H9 (cell line): ENCODE measurements at regions not wholly inside any gene's neighbourhood (a gene's known extent, or its start where the extent isn't known, plus 50 kb on each side); places are given as distances from the start of the nearest gene placed in this dataset.

ENCODE experiments used
- DNase-seq: peaks from one replicate; pipeline ENCODE4 v3.0.0-alpha.2; 2017
- H2AFZ ChIP-seq: one replicate; pipeline ENCODE4 v1.6.1; 2013; ENCODE audit warnings: mild to moderate bottlenecking, low read length, control low read depth, moderate library complexity
- H2AK5ac ChIP-seq: 2 replicates; pipeline ENCODE4 v1.6.1; 2013; ENCODE audit warnings: low read length, control low read depth, mixed read lengths; ENCODE audit not compliant: insufficient read length
- H2BK120ac ChIP-seq: one replicate; pipeline ENCODE4 v1.6.1; 2013; ENCODE audit warnings: low read depth, mild to moderate bottlenecking, low read length, control low read depth, inconsistent platforms; ENCODE audit not compliant: poor library complexity, severe bottlenecking
- H2BK12ac ChIP-seq: 2 replicates; pipeline ENCODE4 v1.6.1; 2013; ENCODE audit warnings: low read length, control low read depth, mixed read lengths, low read depth; ENCODE audit not compliant: insufficient read length
- H2BK15ac ChIP-seq: 2 replicates; pipeline ENCODE4 v1.6.1; 2013; ENCODE audit warnings: low read depth, low read length, control low read depth
- H2BK20ac ChIP-seq: one replicate; pipeline ENCODE4 v1.6.1; 2013; ENCODE audit warnings: low read depth, mild to moderate bottlenecking, low read length, control low read depth, inconsistent platforms; ENCODE audit not compliant: poor library complexity, severe bottlenecking
- H2BK5ac ChIP-seq: 2 replicates; pipeline ENCODE4 v1.6.1; 2013; ENCODE audit warnings: low read length, control low read depth, mixed read lengths; ENCODE audit not compliant: insufficient read length
- H3K14ac ChIP-seq: 2 replicates; pipeline ENCODE4 v1.6.1; 2013; ENCODE audit warnings: low read length, control low read depth; ENCODE audit not compliant: insufficient read depth
- H3K18ac ChIP-seq: 2 replicates; pipeline ENCODE4 v1.6.1; 2013; ENCODE audit warnings: low read depth, mild to moderate bottlenecking, mixed read lengths, low read length, control low read depth; ENCODE audit not compliant: insufficient read length
- H3K23ac ChIP-seq: 2 replicates; pipeline ENCODE4 v1.6.1; 2013; ENCODE audit warnings: low read length, control low read depth, mixed read lengths, low read depth; ENCODE audit not compliant: insufficient read length
- H3K23me2 ChIP-seq: 2 replicates; pipeline ENCODE4 v1.6.1; 2013; ENCODE audit warnings: low read depth, mild to moderate bottlenecking, mixed read lengths, low read length, control low read depth; ENCODE audit not compliant: insufficient read length, poor library complexity, severe bottlenecking
- H3K27ac ChIP-seq: 2 replicates; pipeline ENCODE4 v1.5.1; 2013; ENCODE audit warnings: low read length, control low read depth, mixed read lengths, low read depth; ENCODE audit not compliant: insufficient read length
- H3K27me3 ChIP-seq: 2 replicates; pipeline ENCODE4 v1.6.1; 2013; ENCODE audit warnings: low read length, control low read depth, inconsistent platforms; ENCODE audit not compliant: insufficient read depth
- H3K4ac ChIP-seq: 2 replicates; pipeline ENCODE4 v1.6.1; 2013; ENCODE audit warnings: low read depth, mild to moderate bottlenecking, control low read depth, inconsistent platforms, low read length, moderate library complexity
- H3K4me1 ChIP-seq: 2 replicates; pipeline ENCODE4 v1.6.1; 2013; ENCODE audit warnings: low read length, control low read depth, inconsistent platforms; ENCODE audit not compliant: insufficient read depth
- H3K4me2 ChIP-seq: 2 replicates; pipeline ENCODE4 v1.6.1; 2013; ENCODE audit warnings: low read length, control low read depth, mixed read lengths; ENCODE audit not compliant: insufficient read length, insufficient read depth
- H3K56ac ChIP-seq: 2 replicates; pipeline ENCODE4 v1.6.1; 2013; ENCODE audit warnings: low read depth, mild to moderate bottlenecking, mixed read lengths, low read length, control low read depth; ENCODE audit not compliant: insufficient read length
- H3K79me1 ChIP-seq: 2 replicates; pipeline ENCODE4 v1.6.1; 2013; ENCODE audit warnings: low read depth, mild to moderate bottlenecking, moderate library complexity, low read length, control low read depth, inconsistent platforms; ENCODE audit not compliant: insufficient read depth, poor library complexity, severe bottlenecking
- H3K79me2 ChIP-seq: 2 replicates; pipeline ENCODE4 v1.6.1; 2013; ENCODE audit warnings: low read length, control low read depth, inconsistent platforms; ENCODE audit not compliant: insufficient read depth
- H3K9ac ChIP-seq: 2 replicates; pipeline ENCODE4 v1.6.1; 2013; ENCODE audit warnings: low read length, control low read depth, mixed read lengths; ENCODE audit not compliant: insufficient read length; ENCODE audit errors: extremely low read depth
- H3K9me3 ChIP-seq: one replicate; pipeline ENCODE4 v1.6.1; 2013; ENCODE audit warnings: low read depth, low read length, inconsistent platforms; ENCODE audit not compliant: control insufficient read depth
- H3T11ph ChIP-seq: one replicate; pipeline ENCODE4 v1.6.1; 2013; ENCODE audit warnings: mild to moderate bottlenecking, low read length, control low read depth, inconsistent platforms
- H4K20me1 ChIP-seq: one replicate; pipeline ENCODE4 v1.6.1; 2013; ENCODE audit not compliant: control insufficient read depth, insufficient read length, insufficient read depth
- H4K5ac ChIP-seq: 2 replicates; pipeline ENCODE4 v1.6.1; 2013; ENCODE audit warnings: low read depth, mild to moderate bottlenecking, mixed read lengths, low read length, control low read depth; ENCODE audit not compliant: insufficient read length
- H4K8ac ChIP-seq: replicated peaks from 2 replicates; pipeline ENCODE4 v1.6.1; 2013; ENCODE audit warnings: low read length, control low read depth, mixed read lengths, low read depth; ENCODE audit not compliant: insufficient read length
- H4K91ac ChIP-seq: 2 replicates; pipeline ENCODE4 v1.6.1; 2013; ENCODE audit warnings: low read depth, mild to moderate bottlenecking, moderate library complexity, mixed read lengths, low read length, control low read depth; ENCODE audit not compliant: insufficient read length
- H3K27ac Mint-ChIP-seq, 3 experiments: 2 replicates in 2 of 3; 3 replicates in 1 of 3; pipeline ENCODE4 v1.8.0; 2020 to 2021; ENCODE audit warnings: mixed read lengths in 3 of 3, mild to moderate bottlenecking in 1 of 3, moderate library complexity in 1 of 3
- H3K27me3 Mint-ChIP-seq: 2 replicates; pipeline ENCODE4 v1.8.0; 2021; ENCODE audit warnings: low read depth, mild to moderate bottlenecking, moderate library complexity, mixed read lengths
- H3K36me3 Mint-ChIP-seq, 3 experiments: 2 replicates in 2 of 3; 3 replicates in 1 of 3; pipeline ENCODE4 v1.8.0; 2020 to 2021; ENCODE audit warnings: low read depth in 3 of 3, mixed read lengths in 3 of 3; ENCODE audit not compliant: insufficient read depth in 1 of 3
- H3K4me1 Mint-ChIP-seq, 2 experiments: 2 replicates each; pipeline ENCODE4 v1.8.0; 2020; ENCODE audit warnings: mixed read lengths in 2 of 2
- H3K4me3 Mint-ChIP-seq, 2 experiments: 2 replicates in 1 of 2; 3 replicates in 1 of 2; pipeline ENCODE4 v1.8.0; 2020 to 2021; ENCODE audit warnings: mild to moderate bottlenecking in 2 of 2, mixed read lengths in 2 of 2, moderate library complexity in 1 of 2
- H3K9me3 Mint-ChIP-seq, 2 experiments: 2 replicates in 1 of 2; 3 replicates in 1 of 2; pipeline ENCODE4 v1.8.0; 2020; ENCODE audit warnings: mild to moderate bottlenecking in 2 of 2, mixed read lengths in 2 of 2, moderate library complexity in 1 of 2
- CTCF ChIP-seq: fragments of 200-600 bp; sonication (generic); conservative IDR thresholded peaks from 3 replicates; pipeline ENCODE4 v1.8.0; 2021; ENCODE audit warnings: antibody characterized with exemption, mild to moderate bottlenecking
- WGBS: extraction: QIAGEN DNeasy Blood & Tissue Kit; methylation state at CpG from one replicate; pipeline ENCODE4 v1.1.7; 2013; ENCODE audit warnings: missing lambda C conversion rate, low lambda C conversion rate, mixed read lengths; ENCODE audit not compliant: insufficient read length; ENCODE audit errors: extremely low coverage; 5-methylcytosine and 5-hydroxymethylcytosine counted together

GRCh38 chr21:45351061-45351460 lies 53.9 kb upstream of the COL18A1 start:
- H3K9ac ChIP-seq = no peak overlapping the region
- no peak overlapping the region for H4K8ac ChIP-seq
- WGBS = no CpG with 5 or more reads among the region's 22 CpGs
- no peaks in the 10 kb centered on the region for H3K27me3 ChIP-seq
- no peaks in the 10 kb centered on the region for H3K79me1 ChIP-seq
- H3K4me1 ChIP-seq = no peaks in the 10 kb centered on the region; the same call in 1 of the 2 replicates
- H3K27me3 Mint-ChIP-seq = peaks cover 3% of the 10 kb centered on the region
- no peak overlapping the region for H3K4me3 Mint-ChIP-seq
- H4K20me1 ChIP-seq = peaks cover 3% of the 10 kb centered on the region
- H3K9me3 Mint-ChIP-seq = peaks cover 0 to 4% of the 10 kb centered on the region in 2 experiments; a peak in 2 of 5 replicates
- H3K79me2 ChIP-seq = no peaks in the 10 kb centered on the region
- H2BK15ac ChIP-seq = no peak overlapping the region
- H2AFZ ChIP-seq = no peak overlapping the region
- H2BK20ac ChIP-seq = no peak overlapping the region
- no peak overlapping the region for H3K18ac ChIP-seq
- H3K27ac ChIP-seq = no peak overlapping the region
- no peaks in the 10 kb centered on the region for H3K36me3 Mint-ChIP-seq
- H3T11ph ChIP-seq = no peak overlapping the region
- DNase-seq = no peak
- no peak overlapping the region for H4K91ac ChIP-seq
- H3K56ac ChIP-seq = no peak overlapping the region
- no peak overlapping the region for H3K4ac ChIP-seq
- no peak overlapping the region for H2BK12ac ChIP-seq
- H3K23ac ChIP-seq = no peak overlapping the region
- no peak overlapping the region for H3K4me2 ChIP-seq
- H3K4me1 Mint-ChIP-seq = peaks cover 6 to 14% of the 10 kb centered on the region in 2 experiments
- no peak overlapping the region for H2BK120ac ChIP-seq
- H3K9me3 ChIP-seq = no peaks in the 10 kb centered on the region
- H2AK5ac ChIP-seq = no peak overlapping the region
- H4K5ac ChIP-seq = no peak overlapping the region
- H3K27ac Mint-ChIP-seq = peak overlapping the region in 1 of 3 experiments; percentile 6; a peak in 1 of 7 replicates
- TF ChIP-seq CTCF = no peak
- no peaks in the 10 kb centered on the region for H3K23me2 ChIP-seq
- H3K14ac ChIP-seq = no peak overlapping the region
- no peak overlapping the region for H2BK5ac ChIP-seq
